GM18505 (cell line): ENCODE measurements at regions not wholly inside any gene's neighbourhood (a gene's known extent, or its start where the extent isn't known, plus 50 kb on each side); places are given as distances from the start of the nearest gene placed in this dataset.
"Not testable (repeated sequence)": the region's sequence is repeated elsewhere in the genome, so short reads cannot be mapped to it uniquely, and the experiment has no call there.

Experiments
- ATAC-seq: cut with Tn5 transposase; IDR thresholded peaks from one replicate; pipeline ENCODE4 v1.9.1; 2021; ENCODE audit not compliant: unreplicated experiment
- POLR2A ChIP-seq: IDR thresholded peaks from 4 replicates; pipeline ENCODE4 v1.6.1; 2011; ENCODE audit warnings: borderline replicate concordance; ENCODE audit not compliant: insufficient read depth, insufficient read length; ENCODE audit errors: extremely low read depth

GRCh38 chrX:39431893-39432292 is 630.6 kb downstream of the MID1IP1 start:
- TF ChIP-seq POLR2A, result no peak
- no peak for ATAC-seq

GRCh38 chrX:39434671-39435070 is 633.4 kb downstream of the MID1IP1 start:
- not testable (repeated sequence) for ATAC-seq

- not testable (repeated sequence) for ATAC-seq
Observed at GRCh38 chrX:39436538-39436937, 635.3 kb downstream of the MID1IP1 start.

- TF ChIP-seq POLR2A, result no peak
- no peak for ATAC-seq
Observed at GRCh38 chrX:39437670-39438441, 636.6 kb downstream of the MID1IP1 start.

GRCh38 chrX:39438603-39439602 is 637.6 kb downstream of the MID1IP1 start:
- no peak for ATAC-seq
- no peak for TF ChIP-seq POLR2A

- TF ChIP-seq POLR2A, result no peak
- peak; percentile 62 for ATAC-seq
Observed at GRCh38 chrX:39439906-39440798, 638.9 kb downstream of the MID1IP1 start.

GRCh38 chrX:39440799-39441284 is 639.6 kb downstream of the MID1IP1 start:
- peak; percentile 24 for ATAC-seq

GRCh38 chrX:39442332-39442731 is 641.1 kb downstream of the MID1IP1 start:
- TF ChIP-seq POLR2A, result no peak
- peak; percentile 49 for ATAC-seq

More at GRCh38 chrX:39440799-39441284, 639.6 kb downstream of the MID1IP1 start:
- TF ChIP-seq POLR2A, result no peak

GRCh38 chrX:39443240-39443639 is 642.0 kb downstream of the MID1IP1 start:
- no peak for TF ChIP-seq POLR2A

GRCh38 chrX:39445336-39445735 is 644.1 kb downstream of the MID1IP1 start:
- TF ChIP-seq POLR2A, result no peak
- no peak for ATAC-seq

More at GRCh38 chrX:39443240-39443639, 642.0 kb downstream of the MID1IP1 start:
- no peak for ATAC-seq

- ATAC-seq, result no peak
- TF ChIP-seq POLR2A, result no peak
Observed at GRCh38 chrX:39449352-39449751, 648.1 kb downstream of the MID1IP1 start.

GRCh38 chrX:39450234-39450977 is 647.4 kb downstream of the BCOR start:
- TF ChIP-seq POLR2A, result no peak
- ATAC-seq, result no peak
